ENCODE measurements at regions not wholly inside any gene's neighbourhood (a gene's known extent, or its start where the extent isn't known, plus 50 kb on each side); places are given as distances from the start of the nearest gene placed in this dataset.

- no peak for TF ChIP-seq POLR2A (IDR thresholded peaks at IDR 0.05)
- TF ChIP-seq CTCF (IDR thresholded peaks at IDR 0.05), result no peak
Measured at GRCh38 chr11:134513585-134514120, 101.6 kb upstream of the B3GAT1 start.

Measured in right lobe of liver (tissue), 4 donors.